Parathyroid adenoma (tissue), 2 donors: ENCODE measurements at regions not wholly inside any gene's neighbourhood (a gene's known extent, or its start where the extent isn't known, plus 50 kb on each side); places are given as distances from the start of the nearest gene placed in this dataset.

Source experiments
- H2AFZ ChIP-seq: fragments of 300-600 bp; sonication (generic); one replicate; pipeline ENCODE4 v1.7.0; 2017; ENCODE audit warnings: antibody characterized with exemption, mild to moderate bottlenecking
- H3K27ac ChIP-seq: fragments of 300-600 bp; sonication (generic); one replicate; pipeline ENCODE4 v1.7.0; 2017
- H3K27me3 ChIP-seq: fragments of 300-600 bp; sonication (generic); one replicate; pipeline ENCODE4 v1.7.0; 2017; ENCODE audit warnings: low read length; ENCODE audit not compliant: control insufficient read depth, insufficient read depth
- H3K36me3 ChIP-seq: fragments of 300-600 bp; sonication (generic); one replicate; pipeline ENCODE4 v1.7.0; 2017; ENCODE audit warnings: low read length; ENCODE audit not compliant: control insufficient read depth, insufficient read depth
- H3K4me1 ChIP-seq: fragments of 300-600 bp; sonication (generic); one replicate; pipeline ENCODE4 v1.7.0; 2017; ENCODE audit warnings: control low read depth
- H3K4me2 ChIP-seq: fragments of 300-600 bp; sonication (generic); one replicate; pipeline ENCODE4 v1.7.0; 2017; ENCODE audit warnings: low read length
- H3K4me3 ChIP-seq: fragments of 300-600 bp; sonication (generic); one replicate; pipeline ENCODE4 v1.7.0; 2017; ENCODE audit warnings: low read depth, low read length
- H3K79me2 ChIP-seq: fragments of 300-600 bp; sonication (generic); one replicate; pipeline ENCODE4 v1.7.0; 2017; ENCODE audit warnings: control low read depth
- H3K9ac ChIP-seq: fragments of 300-600 bp; sonication (generic); one replicate; pipeline ENCODE4 v1.7.0; 2017; ENCODE audit warnings: mild to moderate bottlenecking
- H3K9me3 ChIP-seq: fragments of 300-600 bp; sonication (generic); one replicate; pipeline ENCODE4 v1.7.0; 2017; ENCODE audit warnings: low read length; ENCODE audit not compliant: control insufficient read depth
- TF ChIP-seq, protein P1 (sequence below): fragments of 300-600 bp; sonication (generic); IDR thresholded peaks from one replicate; pipeline ENCODE4 v1.7.0; 2017; ENCODE audit warnings: antibody characterized with exemption, mild to moderate bottlenecking
- donor health status: primary hyperparathyroidism.

DNA sequence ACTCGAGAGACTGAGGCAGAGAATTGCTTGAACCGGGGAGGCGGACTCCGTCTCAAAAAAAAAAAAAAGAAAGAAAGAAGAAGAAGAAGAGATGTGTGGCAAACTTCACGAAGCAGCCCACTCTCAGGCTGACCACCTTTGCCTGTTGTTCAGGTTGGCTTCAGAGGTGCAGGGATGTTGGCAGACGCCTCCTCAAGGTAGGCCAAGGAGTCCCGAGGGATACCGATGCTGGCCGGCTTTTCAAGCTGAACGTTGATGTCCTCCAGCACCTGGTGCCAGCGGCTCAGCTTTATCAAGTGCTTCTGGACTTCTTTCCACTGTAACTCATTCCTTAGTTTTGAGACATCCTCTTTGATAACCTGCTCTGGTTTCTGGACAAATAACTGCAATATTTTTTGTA is 243.8 kb upstream of the ADGRL2 start:
- Histone ChIP-seq H3K4me1 (no peaks in the 10 kb centered on the region), H3K79me2 (no peaks in the 10 kb centered on the region), H2AFZ (no peak overlapping the region), H3K36me3 (no peaks in the 10 kb centered on the region), H3K27ac (no peak overlapping the region), H3K4me3 (no peak overlapping the region), H3K9me3 (no peaks in the 10 kb centered on the region), H3K4me2 (no peak overlapping the region), H3K27me3 (no peaks in the 10 kb centered on the region), H3K9ac (no peak overlapping the region)
- TF ChIP-seq, protein P1, sequence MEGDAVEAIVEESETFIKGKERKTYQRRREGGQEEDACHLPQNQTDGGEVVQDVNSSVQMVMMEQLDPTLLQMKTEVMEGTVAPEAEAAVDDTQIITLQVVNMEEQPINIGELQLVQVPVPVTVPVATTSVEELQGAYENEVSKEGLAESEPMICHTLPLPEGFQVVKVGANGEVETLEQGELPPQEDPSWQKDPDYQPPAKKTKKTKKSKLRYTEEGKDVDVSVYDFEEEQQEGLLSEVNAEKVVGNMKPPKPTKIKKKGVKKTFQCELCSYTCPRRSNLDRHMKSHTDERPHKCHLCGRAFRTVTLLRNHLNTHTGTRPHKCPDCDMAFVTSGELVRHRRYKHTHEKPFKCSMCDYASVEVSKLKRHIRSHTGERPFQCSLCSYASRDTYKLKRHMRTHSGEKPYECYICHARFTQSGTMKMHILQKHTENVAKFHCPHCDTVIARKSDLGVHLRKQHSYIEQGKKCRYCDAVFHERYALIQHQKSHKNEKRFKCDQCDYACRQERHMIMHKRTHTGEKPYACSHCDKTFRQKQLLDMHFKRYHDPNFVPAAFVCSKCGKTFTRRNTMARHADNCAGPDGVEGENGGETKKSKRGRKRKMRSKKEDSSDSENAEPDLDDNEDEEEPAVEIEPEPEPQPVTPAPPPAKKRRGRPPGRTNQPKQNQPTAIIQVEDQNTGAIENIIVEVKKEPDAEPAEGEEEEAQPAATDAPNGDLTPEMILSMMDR: no peak

DNA sequence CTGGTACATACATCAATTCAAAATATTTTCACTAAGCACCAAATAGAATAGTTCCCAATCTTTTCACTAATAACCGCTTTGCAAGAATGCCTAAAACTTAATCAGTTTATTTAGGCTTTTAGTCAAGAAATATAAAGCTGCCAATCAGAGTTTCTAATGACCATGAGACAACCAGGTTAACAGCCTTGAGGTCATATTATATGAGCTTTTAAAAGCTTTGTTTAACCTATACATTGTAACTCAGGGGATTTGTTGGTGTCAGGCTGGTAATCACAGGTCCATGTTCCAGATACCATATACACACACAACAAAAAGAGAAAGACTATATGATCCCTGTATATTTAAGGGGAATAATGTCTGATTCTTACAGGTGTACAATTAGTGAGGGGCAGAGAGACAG is 246.2 kb upstream of the ADGRL2 start:
- Histone ChIP-seq H3K4me2 (no peak overlapping the region), H3K27ac (no peak overlapping the region), H2AFZ (no peak overlapping the region), H3K4me1 (no peaks in the 10 kb centered on the region), H3K79me2 (no peaks in the 10 kb centered on the region), H3K36me3 (no peaks in the 10 kb centered on the region), H3K4me3 (no peak overlapping the region), H3K9ac (no peak overlapping the region), H3K9me3 (no peaks in the 10 kb centered on the region), H3K27me3 (no peaks in the 10 kb centered on the region)
- TF ChIP-seq, protein P1: no peak

DNA sequence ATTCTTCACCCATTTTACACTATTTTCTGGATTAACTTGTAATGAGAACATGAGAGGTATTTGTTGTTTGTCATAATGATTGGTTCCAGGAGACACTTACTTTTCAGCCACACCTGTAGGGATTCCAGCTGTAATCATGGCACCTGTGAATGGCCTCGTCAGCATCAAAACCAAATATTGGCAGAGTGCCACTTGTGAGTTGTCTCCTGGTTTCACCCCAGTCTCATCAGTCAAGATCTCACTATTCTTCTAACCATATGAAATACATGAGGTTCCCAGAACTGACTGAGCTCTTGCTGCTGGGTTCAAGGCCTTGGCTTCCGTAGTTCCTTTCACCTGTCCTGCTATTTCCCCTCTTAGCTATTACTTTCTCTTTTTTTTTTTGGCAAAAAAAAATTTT is 246.6 kb upstream of the ADGRL2 start:
- Histone ChIP-seq H3K9me3 (no peaks in the 10 kb centered on the region), H3K36me3 (no peaks in the 10 kb centered on the region), H3K79me2 (no peaks in the 10 kb centered on the region), H3K27ac (no peak overlapping the region), H3K27me3 (no peaks in the 10 kb centered on the region), H3K4me2 (no peak overlapping the region), H3K4me3 (no peak overlapping the region), H3K4me1 (no peaks in the 10 kb centered on the region), H2AFZ (no peak overlapping the region), H3K9ac (no peak overlapping the region)
- TF ChIP-seq, protein P1: no peak

DNA sequence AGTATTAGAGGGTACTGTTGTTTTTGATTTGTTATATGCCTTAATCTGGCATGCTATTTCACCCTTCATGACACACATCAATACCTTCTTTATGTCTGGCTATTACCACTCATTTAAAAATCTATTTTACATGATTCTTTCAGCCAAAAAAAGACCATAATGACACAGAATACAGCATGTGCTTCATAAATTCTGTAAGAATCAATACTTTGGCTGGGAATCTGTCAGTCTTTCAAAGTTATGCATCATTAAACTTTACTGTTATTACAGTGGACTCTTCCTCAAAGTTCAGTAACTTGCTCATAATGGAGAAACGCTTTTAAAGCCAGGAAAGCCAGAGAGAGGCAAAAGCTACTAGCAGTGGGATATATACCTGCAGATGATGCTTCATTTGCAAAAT is 247.2 kb upstream of the ADGRL2 start:
- H3K36me3 ChIP-seq: no peaks in the 10 kb centered on the region
- H3K9me3 ChIP-seq: no peaks in the 10 kb centered on the region
- no peak overlapping the region for H3K4me2 ChIP-seq
- TF ChIP-seq, protein P1: no peak
- H3K4me3 ChIP-seq: no peak overlapping the region
- H3K27me3 ChIP-seq: no peaks in the 10 kb centered on the region
- no peak overlapping the region for H3K27ac ChIP-seq
- H2AFZ ChIP-seq: no peak overlapping the region
- no peaks in the 10 kb centered on the region for H3K4me1 ChIP-seq
- H3K9ac ChIP-seq: no peak overlapping the region
- H3K79me2 ChIP-seq: no peaks in the 10 kb centered on the region

DNA sequence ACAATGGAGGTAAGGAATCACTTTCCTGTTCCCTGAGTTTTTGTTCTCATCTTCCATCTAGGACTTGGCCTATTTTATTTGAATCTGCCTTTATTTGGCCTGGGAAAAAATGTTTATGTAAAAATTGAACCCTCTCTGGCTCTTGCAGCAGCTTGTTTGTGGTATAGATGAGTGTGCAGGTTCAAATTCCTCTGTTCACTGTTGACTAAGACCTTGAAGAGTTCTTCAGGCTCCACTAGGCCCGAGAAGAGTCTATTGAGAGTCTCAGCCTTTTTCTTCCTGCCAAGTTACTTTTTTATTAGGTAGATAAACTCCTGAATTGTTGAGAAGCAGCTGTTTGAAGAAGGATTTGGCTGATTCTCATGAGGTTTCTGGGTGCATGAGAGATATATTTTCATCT is 248.8 kb upstream of the ADGRL2 start:
- H3K9me3 ChIP-seq: no peaks in the 10 kb centered on the region
- H3K4me3 ChIP-seq: no peak overlapping the region
- TF ChIP-seq, protein P1: no peak

More for the DNA sequence above, 248.8 kb upstream of the ADGRL2 start:
- H3K4me2 ChIP-seq: no peak overlapping the region
- H3K9ac ChIP-seq: no peak overlapping the region
- no peaks in the 10 kb centered on the region for H3K36me3 ChIP-seq
- no peak overlapping the region for H3K27ac ChIP-seq
- H3K27me3 ChIP-seq: no peaks in the 10 kb centered on the region
- H3K4me1 ChIP-seq: no peaks in the 10 kb centered on the region
- H2AFZ ChIP-seq: peak overlapping the region; percentile 38
- no peaks in the 10 kb centered on the region for H3K79me2 ChIP-seq
